Motor neuron (in vitro differentiated cells): ENCODE measurements at regions not wholly inside any gene's neighbourhood (a gene's known extent, or its start where the extent isn't known, plus 50 kb on each side); places are given as distances from the start of the nearest gene placed in this dataset.
"Not testable (repeated sequence)": the region's sequence is repeated elsewhere in the genome, so short reads cannot be mapped to it uniquely, and the experiment has no call there.

Experiments
- ATAC-seq, 8 experiments: fragments of 200-7000 bp; cut with Tn5 transposase; replicated peaks in 6 of 8; 2 replicates each; pipeline ENCODE4 v1.8.0; 2021; ENCODE audit warnings: mild to moderate bottlenecking in 8 of 8, moderate library complexity in 8 of 8
- H3K27ac ChIP-seq, 2 donors: fragments of 250-450 bp; sonication (Bioruptor Pico); 2 replicates each; pipeline ENCODE4 v1.9.0; 2021; ENCODE audit warnings: antibody characterized with exemption in 2 of 2, mild to moderate bottlenecking in 2 of 2, moderate library complexity in 1 of 2
- H3K4me1 ChIP-seq, 2 donors: fragments of 250-450 bp; sonication (Bioruptor Pico); replicated peaks in 1 of 2; 2 replicates each; pipeline ENCODE4 v1.6.1; 2021; ENCODE audit warnings: antibody characterized with exemption in 2 of 2, mild to moderate bottlenecking in 2 of 2, moderate library complexity in 1 of 2
- H3K4me3 ChIP-seq, 5 donors: fragments of 250-450 bp; sonication (Bioruptor Pico); 2 replicates each; pipeline ENCODE4 v1.9.0; 2021; ENCODE audit warnings: antibody characterized with exemption in 5 of 5, mild to moderate bottlenecking in 5 of 5, moderate library complexity in 4 of 5
- WGBS, 10 experiments: fragments of 450-650 bp; shearing (Covaris generic); methylation state at CpG; one replicate each; pipeline ENCODE4 v1.0.0; 2022; 5-methylcytosine and 5-hydroxymethylcytosine counted together
- in situ Hi-C, 9 experiments: fragments of 400-800 bp; cut with MboI; loops; one replicate each; pipeline ENCODE4 v1.15.0; 2021; ENCODE audit warnings: low sequenced_read_pairs in 9 of 9, low pct_unique_long_range_greater_than_20kb in 2 of 9; ENCODE audit not compliant: unreplicated experiment in 9 of 9

DNA sequence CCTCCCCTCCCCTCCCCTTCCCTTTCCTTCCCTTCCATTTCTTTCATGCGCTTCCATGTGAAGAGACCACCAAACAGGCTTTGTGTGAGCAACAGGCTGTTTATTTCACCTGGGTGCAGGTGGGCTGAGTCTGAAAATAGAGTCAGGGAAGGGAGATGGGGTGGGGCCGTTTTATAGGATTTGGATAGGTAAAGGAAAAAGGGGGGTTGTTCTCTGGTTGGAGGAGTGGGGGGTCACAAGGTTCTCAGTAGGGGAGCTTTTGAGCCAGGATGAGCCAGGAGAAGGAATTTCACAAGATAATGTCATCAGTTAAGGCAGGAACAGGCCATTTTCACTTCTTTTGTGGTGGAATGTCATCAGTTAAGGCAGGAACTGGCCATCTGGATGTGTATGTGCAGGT lies 211.9 kb downstream of the DMRTA1 start:
- no CpG with 5 or more reads among the region's 2 CpGs for WGBS, 10 experiments
- H3K4me3 ChIP-seq, ATAC-seq, H3K27ac ChIP-seq, in situ Hi-C loops, H3K4me1 ChIP-seq: not testable (repeated sequence)

DNA sequence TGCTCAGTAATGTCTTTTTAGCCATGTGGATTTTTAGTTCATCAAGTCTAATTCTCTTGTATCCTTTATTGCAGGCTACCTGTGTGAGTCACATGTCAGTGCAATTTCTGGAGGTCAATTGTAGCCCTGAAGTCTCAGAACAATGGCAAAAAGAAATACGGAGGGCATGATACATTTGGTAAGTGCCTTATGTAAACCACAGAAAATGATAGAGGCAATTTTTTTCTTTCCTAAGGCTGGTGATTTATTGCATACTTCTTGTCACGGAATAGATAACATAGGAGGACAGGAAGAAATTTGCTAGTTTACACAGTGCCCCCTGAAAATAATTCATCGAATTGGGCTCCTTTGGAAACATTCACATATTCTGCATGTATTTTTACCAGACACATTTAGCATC lies 235.9 kb downstream of the DMRTA1 start:
- H3K4me3 ChIP-seq: no peak overlapping the region
- peak in 6 of 8 experiments; percentile 9 to 48 (median 36) for ATAC-seq
- WGBS, 10 experiments: 0 to 100% (median 49%) methylated on average over 1 to 3 of the region's 3 CpGs
- H3K4me1 ChIP-seq: peaks cover 18 to 29% of the 10 kb centered on the region in 2 donors
- in situ Hi-C loops: no loop called here
- H3K27ac ChIP-seq: peak overlapping the region in 1 of 2 donors; percentile 34

DNA sequence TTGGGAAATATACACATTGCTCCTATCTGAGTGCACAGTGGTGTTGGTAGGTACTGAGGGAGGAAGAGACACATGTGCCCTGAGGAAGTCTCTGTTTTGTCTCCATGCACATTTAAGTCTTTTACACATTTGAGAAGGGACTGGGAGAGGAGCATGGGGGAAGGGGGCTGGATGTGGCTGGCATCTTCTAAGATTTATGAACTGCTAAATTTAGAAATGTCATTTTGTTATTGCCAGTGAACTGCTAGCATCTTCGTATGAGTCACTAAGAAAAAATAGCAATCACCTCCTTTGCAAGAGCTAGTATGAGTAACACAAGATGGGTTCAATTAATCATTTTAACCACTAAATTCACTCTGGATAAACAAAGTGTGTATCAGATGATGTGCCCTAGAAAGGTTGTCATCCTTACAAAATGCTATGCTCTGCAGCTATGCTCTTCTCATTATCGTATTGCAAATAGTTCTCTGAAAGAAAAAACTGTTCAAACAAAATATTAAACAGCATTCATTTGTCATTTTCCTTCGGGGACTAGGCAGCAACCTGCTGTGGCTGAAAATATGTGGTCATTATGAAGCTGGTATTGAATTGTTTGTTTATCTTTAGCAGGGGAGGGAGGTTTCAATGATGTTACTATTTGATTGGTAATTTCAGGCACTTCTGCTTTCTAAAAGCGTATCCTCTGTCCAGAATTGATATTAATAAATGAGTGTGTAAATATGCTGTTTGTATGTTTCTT lies 236.5 kb downstream of the DMRTA1 start:
- in situ Hi-C loops: no loop called here
- Histone ChIP-seq H3K4me1 (peaks cover 18 to 29% of the 10 kb centered on the region in 2 donors), H3K27ac (peak overlapping the region; percentile 12 to 68), H3K4me3 (peak overlapping the region in 1 of 5 donors; percentile 1)
- WGBS, 10 experiments: 0 to 54% (median 28%) methylated on average over 2 to 4 of the region's 4 CpGs
- ATAC-seq: peak in 7 of 8 experiments; percentile 85 to 91 (median 88)

GRCh38 chr9:22683700-22684075 lies 237.1 kb downstream of the DMRTA1 start:
- in situ Hi-C loops: no loop called here
- H3K4me3 ChIP-seq: peak overlapping the region in 1 of 5 donors; percentile 1
- 8 to 100% (median 35%) methylated on average over 1 to 2 of the region's 2 CpGs; no CpG with 5 or more reads in 1 of the 10 experiments for WGBS, 10 experiments
- ATAC-seq: peak in 7 of 8 experiments; percentile 51 to 76 (median 60)
- peaks cover 18 to 29% of the 10 kb centered on the region in 2 donors for H3K4me1 ChIP-seq
- H3K27ac ChIP-seq: peak overlapping the region; percentile 12 to 68

- no peak overlapping the region for H3K27ac ChIP-seq
- WGBS, 10 experiments: 14 to 100% (median 91%) methylated on average over 1 to 2 of the region's 2 CpGs; no CpG with 5 or more reads in 2 of the 10 experiments
- no peak overlapping the region for H3K4me3 ChIP-seq
- no peak for ATAC-seq
- H3K4me1 ChIP-seq: peaks cover 0 to 2% of the 10 kb centered on the region in 2 donors
- in situ Hi-C loops: no loop called here
Measured at GRCh38 chr9:22693156-22693555, 246.5 kb downstream of the DMRTA1 start.

DNA sequence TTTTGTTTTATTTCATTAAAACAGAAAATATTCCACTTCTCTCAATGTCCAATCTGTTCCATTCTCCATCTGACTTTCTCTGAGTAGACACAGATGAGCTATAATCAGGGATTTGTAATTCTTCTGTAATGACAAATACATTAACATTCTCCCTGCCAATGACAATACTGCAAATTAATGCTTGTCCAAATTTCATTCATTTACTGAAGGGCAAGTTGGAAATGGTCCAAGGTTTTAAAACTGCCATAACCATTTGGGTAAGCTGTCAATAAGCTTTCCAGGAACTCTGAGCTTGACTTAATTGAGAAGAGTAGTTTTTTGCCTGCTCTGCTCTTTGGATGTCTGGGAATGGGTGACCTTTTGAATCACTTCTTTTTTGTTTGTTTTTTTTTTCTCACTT lies 253.5 kb downstream of the DMRTA1 start:
- Histone ChIP-seq H3K4me1 (peaks cover 0 to 2% of the 10 kb centered on the region in 2 donors), H3K4me3 (no peak overlapping the region), H3K27ac (no peak overlapping the region)
- ATAC-seq: no peak
- in situ Hi-C loops: no loop called here

- no peak overlapping the region for H3K27ac ChIP-seq
- no peak for ATAC-seq
- H3K4me1 ChIP-seq: no peaks in the 10 kb centered on the region
- no peak overlapping the region for H3K4me3 ChIP-seq
- WGBS, 10 experiments: 13 to 91% (median 63%) methylated on average over 1 of the region's 1 CpG; no CpG with 5 or more reads in 1 of the 10 experiments
- in situ Hi-C loops: no loop called here
Measured at GRCh38 chr9:22718653-22719052, 272.0 kb downstream of the DMRTA1 start.

GRCh38 chr9:22722492-22722891 lies 275.9 kb downstream of the DMRTA1 start:
- Histone ChIP-seq H3K4me1 (no peaks in the 10 kb centered on the region), H3K4me3 (no peak overlapping the region), H3K27ac (no peak overlapping the region)
- 10 to 100% (median 88%) methylated on average over 1 to 2 of the region's 2 CpGs for WGBS, 10 experiments
- in situ Hi-C loops: no loop called here
- ATAC-seq: no peak

DNA sequence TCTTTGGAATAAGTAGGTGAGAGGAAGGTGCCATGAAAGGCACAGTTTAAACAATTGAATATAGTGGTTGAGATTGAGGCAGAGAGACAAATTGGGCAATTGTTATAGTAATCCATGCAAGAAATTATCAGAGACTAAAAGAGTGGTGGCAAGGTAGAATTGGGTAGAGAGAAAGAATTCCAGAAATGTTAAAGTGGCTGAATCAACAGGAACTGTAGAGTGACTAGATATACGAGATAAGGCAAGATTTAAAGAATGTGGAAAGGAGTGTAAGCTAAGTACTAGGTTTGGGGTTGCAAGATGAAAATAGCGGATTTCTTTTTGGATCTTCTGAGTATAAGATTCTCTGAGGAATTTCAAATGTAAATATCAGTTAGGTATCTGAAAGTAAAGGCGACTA lies 285.2 kb downstream of the DMRTA1 start:
- Histone ChIP-seq H3K4me1 (no peaks in the 10 kb centered on the region), H3K4me3 (no peak overlapping the region), H3K27ac (no peak overlapping the region)
- in situ Hi-C loops: no loop called here
- no peak for ATAC-seq
- 33 to 92% (median 77%) methylated on average over 2 to 3 of the region's 3 CpGs for WGBS, 10 experiments

DNA sequence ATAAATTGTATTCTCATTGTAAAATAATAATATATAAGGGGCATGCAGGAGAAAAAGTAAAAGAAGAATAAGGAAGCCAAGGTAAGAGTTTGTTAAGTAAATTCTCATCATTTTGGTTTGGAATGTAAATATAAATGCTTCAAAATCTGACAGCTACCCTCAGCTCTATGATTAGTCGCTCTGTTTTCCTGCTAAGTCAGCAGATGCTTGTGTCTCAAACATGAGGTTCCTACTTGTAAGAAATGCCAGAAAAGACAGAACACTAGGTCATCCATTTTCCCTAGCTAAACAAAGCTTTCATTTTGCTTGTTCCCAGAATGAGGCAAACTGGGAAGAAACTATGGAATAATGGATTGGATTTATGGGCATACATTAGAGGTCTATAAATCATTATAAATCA lies 293.1 kb downstream of the DMRTA1 start:
- H3K27ac ChIP-seq: no peak overlapping the region
- no peak for ATAC-seq
- H3K4me1 ChIP-seq: no peaks in the 10 kb centered on the region
- 57 to 92% (median 84%) methylated on average over 1 of the region's 1 CpG; no CpG with 5 or more reads in 6 of the 10 experiments for WGBS, 10 experiments
- H3K4me3 ChIP-seq: no peak overlapping the region
- in situ Hi-C loops: no loop called here

DNA sequence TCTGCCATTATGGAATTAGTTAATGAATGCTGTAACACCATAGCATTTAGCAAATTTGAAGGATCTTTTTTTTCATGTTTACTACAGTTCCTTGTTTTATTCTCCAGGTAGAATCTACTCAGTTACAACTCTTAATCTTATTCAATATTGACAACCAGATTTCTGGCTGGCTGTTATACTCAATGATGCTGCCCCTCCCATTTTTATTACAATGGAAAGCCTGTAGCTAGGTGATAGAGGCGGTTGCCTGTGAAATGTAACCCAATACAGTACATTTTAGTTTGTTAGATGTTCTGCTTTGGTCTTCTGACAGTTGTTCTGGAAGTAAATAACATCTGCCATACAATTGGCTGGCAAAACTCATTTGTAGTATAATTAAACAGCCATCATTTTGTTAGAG lies 294.2 kb downstream of the DMRTA1 start:
- in situ Hi-C loops: no loop called here
- ATAC-seq: peak in 1 of 8 experiments; percentile 45
- no peak overlapping the region for H3K27ac ChIP-seq
- WGBS, 10 experiments: 0 to 100% (median 65%) methylated on average over 1 of the region's 1 CpG; no CpG with 5 or more reads in 2 of the 10 experiments
- no peaks in the 10 kb centered on the region for H3K4me1 ChIP-seq
- H3K4me3 ChIP-seq: no peak overlapping the region

DNA sequence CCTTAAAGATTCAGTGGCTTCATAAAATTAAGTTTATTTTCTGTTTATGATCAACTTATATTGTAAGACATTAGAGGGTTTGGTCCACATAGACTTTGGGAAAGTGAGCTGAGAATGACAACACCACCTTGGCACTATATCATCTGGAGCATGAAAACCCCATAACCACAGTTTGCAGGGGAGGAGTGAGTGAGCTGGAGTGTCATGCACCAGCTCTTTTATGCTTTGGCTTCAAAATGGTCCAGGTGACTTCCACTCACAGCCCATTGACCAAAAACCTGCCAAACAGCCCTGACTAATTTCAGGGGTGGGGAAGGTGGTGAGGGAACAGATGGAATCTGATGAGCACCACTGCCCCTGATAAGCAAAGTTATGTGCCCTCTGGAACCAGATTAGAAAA lies 295.8 kb downstream of the DMRTA1 start:
- Histone ChIP-seq H3K4me1 (no peaks in the 10 kb centered on the region), H3K27ac (no peak overlapping the region), H3K4me3 (no peak overlapping the region)
- ATAC-seq: no peak
- in situ Hi-C loops: no loop called here

DNA sequence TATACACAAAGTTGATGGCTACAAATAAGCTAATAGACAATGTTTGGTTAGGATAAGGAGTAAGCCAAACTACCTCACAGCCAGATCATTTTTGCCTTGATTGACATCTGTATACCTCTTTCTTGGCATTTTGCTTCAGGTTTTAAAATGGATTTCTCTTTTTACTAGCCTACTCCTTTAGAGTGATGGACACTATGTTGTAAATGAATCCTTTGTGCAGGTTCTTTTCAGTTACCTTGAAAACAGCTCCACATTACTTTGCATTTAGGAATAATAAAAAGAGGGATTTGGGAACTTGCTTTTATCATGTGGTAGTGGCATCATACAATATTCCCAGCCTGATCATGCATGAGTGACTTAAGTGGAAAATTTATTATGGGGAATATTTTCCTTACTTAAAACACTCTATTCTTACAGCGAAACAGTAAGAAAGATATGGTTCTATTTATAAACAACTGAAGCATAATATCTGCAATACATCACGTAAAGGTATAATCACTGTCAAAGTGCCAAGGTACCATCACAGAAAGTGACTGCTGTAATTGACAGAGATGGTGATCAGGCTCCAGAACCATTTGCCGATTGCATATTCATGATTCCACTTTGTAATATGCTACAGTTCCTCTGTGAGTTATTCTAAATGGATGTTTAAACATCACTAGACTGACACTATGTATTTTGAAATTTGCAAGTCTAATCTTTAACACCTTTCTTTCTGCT lies 327.0 kb downstream of the DMRTA1 start:
- in situ Hi-C loops: no loop called here

DNA sequence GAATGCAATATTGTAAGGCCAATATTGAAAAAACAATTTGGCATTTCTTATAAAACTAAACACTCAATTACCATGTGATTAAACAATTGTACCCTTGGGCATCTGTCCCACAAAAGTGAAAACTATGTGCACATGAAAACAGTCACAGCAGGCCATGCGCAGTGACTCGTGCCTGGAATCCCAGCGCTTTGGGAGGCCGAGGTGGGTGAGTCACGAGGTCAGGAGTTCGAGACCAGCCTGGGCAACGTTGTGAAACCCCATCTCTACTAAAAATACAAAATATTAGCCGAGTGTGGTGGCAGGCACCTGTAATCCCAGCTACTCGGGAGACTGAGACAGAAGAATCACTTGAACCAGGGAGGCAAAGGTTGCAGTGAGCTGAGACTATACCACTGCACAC lies 343.7 kb downstream of the DMRTA1 start:
- in situ Hi-C loops: no loop called here
- H3K4me1 ChIP-seq: no peaks in the 10 kb centered on the region
- no peak overlapping the region for H3K27ac ChIP-seq
- no peak overlapping the region for H3K4me3 ChIP-seq
- WGBS, 10 experiments: 32 to 92% (median 70%) methylated on average over 2 to 9 of the region's 9 CpGs; no CpG with 5 or more reads in 1 of the 10 experiments
- no peak for ATAC-seq

More for the DNA sequence above, 327.0 kb downstream of the DMRTA1 start:
- ATAC-seq: no peak
- Histone ChIP-seq H3K27ac (no peak overlapping the region), H3K4me3 (no peak overlapping the region), H3K4me1 (no peaks in the 10 kb centered on the region)
- WGBS, 10 experiments: 0 to 100% (median 82%) methylated on average over 1 to 3 of the region's 3 CpGs
